HepG2 (cell line): ENCODE measurements at regions not wholly inside any gene's neighbourhood (a gene's known extent, or its start where the extent isn't known, plus 50 kb on each side); places are given as distances from the start of the nearest gene placed in this dataset.

Experiments
- ATAD3A ChIP-seq: sonication (generic); formaldehyde crosslinking; IDR thresholded peaks from 2 replicates; pipeline ENCODE4 v1.4.0; 2020; ENCODE audit warnings: missing genetic modification reagents
- ATF7 ChIP-seq, 2 experiments: fragments of 450-650 bp in 1 of 2; sonication (generic) in 1 of 2; formaldehyde crosslinking in 1 of 2; IDR thresholded peaks; 2 replicates each; pipeline versions ENCODE4 v1.4.0 to v1.6.1; 2016 to 2020; ENCODE audit warnings: antibody characterized with exemption in 1 of 2, mild to moderate bottlenecking in 1 of 2, missing genetic modification reagents in 1 of 2
- BCL6 ChIP-seq: IDR thresholded peaks from 2 replicates; pipeline ENCODE4 v1.6.1; 2016; ENCODE audit warnings: missing genetic modification reagents, missing compliant biosample characterization
- EP300 ChIP-seq, 3 experiments: sonication (generic) in 1 of 3; formaldehyde crosslinking in 1 of 3; IDR thresholded peaks; 2 replicates each; pipeline versions ENCODE4 v1.5.1 to v1.6.1; 2011 to 2020; ENCODE audit warnings: low read depth in 2 of 3, low read length in 2 of 3, borderline replicate concordance in 1 of 3, improper control_type of control experiment in 1 of 3, mild to moderate bottlenecking in 1 of 3, missing genetic modification reagents in 1 of 3, moderate library complexity in 1 of 3
- ETV5 ChIP-seq: IDR thresholded peaks from 2 replicates; pipeline ENCODE4 v1.6.1; 2018; ENCODE audit warnings: missing biosample characterization, missing genetic modification reagents, inconsistent platforms, borderline replicate concordance
- FOXA3 ChIP-seq: IDR thresholded peaks from 2 replicates; pipeline ENCODE4 v1.6.1; 2016; ENCODE audit warnings: missing genetic modification reagents, missing compliant biosample characterization
- HDAC2 ChIP-seq: sonication (generic); formaldehyde crosslinking; IDR thresholded peaks from 2 replicates; pipeline ENCODE4 v1.4.0; 2020; ENCODE audit warnings: missing genetic modification reagents
- HNF4A ChIP-seq: sonication (generic); formaldehyde crosslinking; IDR thresholded peaks from 2 replicates; pipeline ENCODE4 v1.4.0; 2020; ENCODE audit warnings: missing genetic modification reagents
- HNF4G ChIP-seq, 2 experiments: sonication (generic) in 1 of 2; formaldehyde crosslinking in 1 of 2; IDR thresholded peaks; 2 replicates each; pipeline versions ENCODE4 v1.4.0 to v1.6.1; 2011 to 2020; ENCODE audit warnings: borderline replicate concordance in 2 of 2, low read depth in 2 of 2, mild to moderate bottlenecking in 2 of 2, low read length in 1 of 2, missing genetic modification reagents in 1 of 2, moderate library complexity in 1 of 2
- HOXD1 ChIP-seq: sonication (generic); formaldehyde crosslinking; IDR thresholded peaks from 2 replicates; pipeline ENCODE4 v1.5.0; 2020; ENCODE audit warnings: missing genetic modification reagents
- MBD4 ChIP-seq: IDR thresholded peaks from 2 replicates; pipeline ENCODE4 v1.6.1; 2012; ENCODE audit warnings: low read length, inconsistent platforms, borderline replicate concordance
- NR2F6 ChIP-seq, 2 experiments: IDR thresholded peaks; 2 replicates each; pipeline ENCODE4 v1.6.1; 2016; ENCODE audit warnings: antibody characterized with exemption in 1 of 2, mild to moderate bottlenecking in 1 of 2
- NR3C1 ChIP-seq: sonication (generic); formaldehyde crosslinking; IDR thresholded peaks from 2 replicates; pipeline ENCODE4 v1.4.0; 2020; ENCODE audit warnings: missing genetic modification reagents
- PHF8 ChIP-seq: sonication (generic); formaldehyde crosslinking; IDR thresholded peaks from 2 replicates; pipeline ENCODE4 v1.5.0; 2020; ENCODE audit warnings: missing genetic modification reagents
- RXRB ChIP-seq: IDR thresholded peaks from 2 replicates; pipeline ENCODE4 v1.6.1; 2016; ENCODE audit warnings: borderline replicate concordance, missing genetic modification reagents, missing compliant biosample characterization
- SALL1 ChIP-seq: sonication (generic); formaldehyde crosslinking; IDR thresholded peaks from 2 replicates; pipeline ENCODE4 v1.8.0; 2022; ENCODE audit warnings: mild to moderate bottlenecking, missing genetic modification reagents
- ZBTB7A ChIP-seq: sonication (generic); formaldehyde crosslinking; IDR thresholded peaks from 2 replicates; pipeline ENCODE4 v1.8.0; 2022; ENCODE audit warnings: mild to moderate bottlenecking, missing genetic modification reagents
- ZFP90 ChIP-seq: sonication (generic); formaldehyde crosslinking; IDR thresholded peaks from 2 replicates; pipeline ENCODE4 v1.8.0; 2022; ENCODE audit warnings: missing genetic modification reagents, mild to moderate bottlenecking, inconsistent platforms, borderline replicate concordance
- ZGPAT ChIP-seq: IDR thresholded peaks from 2 replicates; pipeline ENCODE4 v1.6.1; 2016; ENCODE audit warnings: mild to moderate bottlenecking
- ZMAT5 ChIP-seq: sonication (generic); formaldehyde crosslinking; IDR thresholded peaks from 2 replicates; pipeline ENCODE4 v1.5.0; 2020; ENCODE audit warnings: mild to moderate bottlenecking, low read depth, missing genetic modification reagents, borderline replicate concordance
- ZNF333 ChIP-seq: sonication (generic); formaldehyde crosslinking; IDR thresholded peaks from 2 replicates; pipeline ENCODE4 v1.4.0; 2020; ENCODE audit warnings: mild to moderate bottlenecking, missing genetic modification reagents, borderline replicate concordance
- ZNF432 ChIP-seq: sonication (generic); formaldehyde crosslinking; IDR thresholded peaks from 2 replicates; pipeline ENCODE4 v1.5.0; 2020; ENCODE audit warnings: missing genetic modification reagents, mild to moderate bottlenecking, borderline replicate concordance
- ZNF562 ChIP-seq: sonication (generic); formaldehyde crosslinking; IDR thresholded peaks from 2 replicates; pipeline ENCODE4 v1.8.0; 2022; ENCODE audit warnings: missing genetic modification reagents, borderline replicate concordance
- ZNF569 ChIP-seq: sonication (generic); formaldehyde crosslinking; IDR thresholded peaks from 2 replicates; pipeline ENCODE4 v1.5.0; 2020; ENCODE audit warnings: mild to moderate bottlenecking, missing genetic modification reagents, moderate library complexity, borderline replicate concordance
- ZNF598 ChIP-seq: sonication (generic); formaldehyde crosslinking; IDR thresholded peaks from 2 replicates; pipeline ENCODE4 v1.5.1; 2020; ENCODE audit warnings: mild to moderate bottlenecking, missing genetic modification reagents, borderline replicate concordance
- ZNF670 ChIP-seq: sonication (generic); formaldehyde crosslinking; IDR thresholded peaks from 2 replicates; pipeline ENCODE4 v1.8.0; 2022; ENCODE audit warnings: mild to moderate bottlenecking, missing genetic modification reagents, borderline replicate concordance
- ZNF766 ChIP-seq: sonication (generic); formaldehyde crosslinking; IDR thresholded peaks from 2 replicates; pipeline ENCODE4 v1.5.0; 2020; ENCODE audit warnings: missing genetic modification reagents, borderline replicate concordance
- ZNF772 ChIP-seq: sonication (generic); formaldehyde crosslinking; IDR thresholded peaks from 2 replicates; pipeline ENCODE4 v1.5.0; 2020; ENCODE audit warnings: mild to moderate bottlenecking, missing genetic modification reagents

GRCh38 chr6:82084324-82084920 is 163.1 kb downstream of the IBTK start (continued):
- TF ChIP-seq ATF7 (IDR thresholded peaks at IDR 0.05) (no peak), ATF7 (CRISPR knock-in tag; IDR thresholded peaks at IDR 0.05) (no peak), ZGPAT (CRISPR knock-in tag) (peak; percentile 71), ZNF670 (CRISPR knock-in tag) (no peak), ZBTB7A (CRISPR knock-in tag) (no peak), NR3C1 (CRISPR knock-in tag) (no peak), ETV5 (CRISPR knock-in tag) (peak; percentile 96), ZNF333 (CRISPR knock-in tag) (no peak), ZNF598 (no peak), ZNF772 (no peak), ZNF569 (CRISPR knock-in tag) (no peak), PHF8 (CRISPR knock-in tag) (no peak), ZNF766 (no peak), HDAC2 (CRISPR knock-in tag) (peak; percentile 72), MBD4 (0 out of 2 replicates have a peak, but pooled peaks have one; percentile 65), EP300 (IDR thresholded peaks at IDR 0.05; ENCODE audit: low read depth in 2 of 2, low read length in 2 of 2) (peak; percentile 17 to 93; a peak in 3 of 4 replicates), EP300 (CRISPR knock-in tag; IDR thresholded peaks at IDR 0.05; ENCODE audit: borderline replicate concordance) (peak; percentile 98), NR2F6 (IDR thresholded peaks at IDR 0.05) (peak; percentile 65), NR2F6 (CRISPR knock-in tag; IDR thresholded peaks at IDR 0.05) (peak; percentile 60; the same call in 1 of the 2 replicates), ZFP90 (no peak), ZNF432 (no peak), BCL6 (CRISPR knock-in tag) (peak; percentile 65), FOXA3 (CRISPR knock-in tag) (peak; percentile 77), RXRB (CRISPR knock-in tag) (peak; percentile 46; the same call in 1 of the 2 replicates), HOXD1 (peak; percentile 69; the same call in 1 of the 2 replicates), HNF4G (IDR thresholded peaks at IDR 0.05; ENCODE audit: borderline replicate concordance, low read depth, low read length) (peak; percentile 21; the same call in 1 of the 2 replicates), HNF4G (CRISPR knock-in tag; IDR thresholded peaks at IDR 0.05; ENCODE audit: borderline replicate concordance, low read depth) (no peak), SALL1 (CRISPR knock-in tag) (peak; percentile 56; the same call in 1 of the 2 replicates), ZNF562 (no peak), ZMAT5 (CRISPR knock-in tag) (no peak), HNF4A (peak; percentile 54), ATAD3A (no peak)
